NCI-H345 (cell line): ENCODE measurements at regions not wholly inside any gene's neighbourhood (a gene's known extent, or its start where the extent isn't known, plus 50 kb on each side); places are given as distances from the start of the nearest gene placed in this dataset.

Source experiments
- DNase-seq: peaks from one replicate; lab custom pipeline; 2025; lab: John Stamatoyannopoulos, UW

GRCh38 chr14:104371031-104371430, 208.5 kb upstream of the C14orf180 start:
- no peak for DNase-seq

GRCh38 chr14:104371917-104372316, 207.6 kb upstream of the C14orf180 start:
- no peak for DNase-seq

GRCh38 chr14:104372390-104373054, 207.0 kb upstream of the C14orf180 start:
- DNase-seq, result no peak

- DNase-seq, result peak; percentile 92
These were observed 206.3 kb upstream of the C14orf180 start for GRCh38 chr14:104373055-104373854.

GRCh38 chr14:104373855-104374717, 205.5 kb upstream of the C14orf180 start:
- no peak for DNase-seq

GRCh38 chr14:104374718-104375080, 204.9 kb upstream of the C14orf180 start:
- no peak for DNase-seq

GRCh38 chr14:104375551-104376201, 203.9 kb upstream of the C14orf180 start:
- DNase-seq, result no peak

GRCh38 chr14:104376202-104377140, 203.1 kb upstream of the C14orf180 start:
- no peak for DNase-seq

- DNase-seq, result no peak
These were observed 202.3 kb upstream of the C14orf180 start for GRCh38 chr14:104377256-104377655.

GRCh38 chr14:104378698-104379113, 200.9 kb upstream of the C14orf180 start:
- DNase-seq, result peak; percentile 51

GRCh38 chr14:104382361-104383087, 197.0 kb upstream of the C14orf180 start:
- DNase-seq, result no peak

GRCh38 chr14:104383088-104383995, 196.2 kb upstream of the C14orf180 start:
- peak; percentile 54 for DNase-seq

GRCh38 chr14:104383996-104384775, 195.4 kb upstream of the C14orf180 start:
- peak; percentile 82 for DNase-seq

GRCh38 chr14:104384776-104385071, 194.8 kb upstream of the C14orf180 start:
- no peak for DNase-seq

- no peak for DNase-seq
These were observed 194.5 kb upstream of the C14orf180 start for GRCh38 chr14:104385111-104385510.

GRCh38 chr14:104385531-104386101, 193.9 kb upstream of the C14orf180 start:
- DNase-seq, result no peak

- DNase-seq, result no peak
These were observed 193.3 kb upstream of the C14orf180 start for GRCh38 chr14:104386151-104386841.
